Stromal cell of bone marrow (primary cell): ENCODE measurements at regions not wholly inside any gene's neighbourhood (a gene's known extent, or its start where the extent isn't known, plus 50 kb on each side); places are given as distances from the start of the nearest gene placed in this dataset.
A peak's percentile ranks its signal among the peaks of the same experiment; 100 is the strongest.
"Not testable (repeated sequence)": the region's sequence is repeated elsewhere in the genome, so short reads cannot be mapped to it uniquely, and the experiment has no call there.

Experiments
- DNase-seq: peaks from one replicate; pipeline ENCODE4 v3.0.0-alpha.2; 2012; ENCODE audit warnings: low read depth

DNA sequence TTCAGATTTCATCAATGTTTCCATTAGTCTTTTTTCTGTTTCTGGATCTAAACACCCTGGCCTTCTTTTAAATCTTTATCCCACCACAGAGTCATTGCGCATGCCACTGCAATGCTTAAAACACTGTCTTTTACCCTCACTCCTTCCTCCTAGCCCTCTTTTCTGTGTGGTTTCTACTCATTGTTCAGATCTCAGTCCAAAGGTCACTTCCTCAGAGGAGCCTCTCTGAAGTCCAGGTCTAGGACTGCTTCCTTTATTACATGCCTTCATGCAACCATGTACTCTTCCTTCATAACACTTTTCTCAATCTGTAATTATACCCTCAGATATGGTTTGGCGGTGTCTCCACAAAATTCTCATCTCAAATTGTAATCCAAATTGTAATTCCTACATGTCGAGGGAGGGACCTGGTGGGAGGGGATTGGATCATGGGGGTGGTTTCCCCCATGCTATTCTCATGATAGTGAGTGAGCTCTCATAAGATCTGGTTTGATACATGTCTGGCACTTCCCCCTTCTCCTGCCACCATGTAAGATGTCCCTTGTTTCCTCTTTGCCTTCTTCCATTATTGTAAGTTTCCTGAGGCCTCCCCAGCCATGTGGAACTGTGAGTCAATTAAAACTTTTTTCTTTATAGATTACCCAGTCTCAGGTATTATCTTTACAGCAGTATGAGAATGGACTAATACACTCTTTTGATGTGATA is 808.9 kb downstream of the DIAPH3 start:
- DNase-seq = no peak

GRCh38 chr13:59356607-59357006 is 807.1 kb downstream of the DIAPH3 start:
- no peak for DNase-seq

DNA sequence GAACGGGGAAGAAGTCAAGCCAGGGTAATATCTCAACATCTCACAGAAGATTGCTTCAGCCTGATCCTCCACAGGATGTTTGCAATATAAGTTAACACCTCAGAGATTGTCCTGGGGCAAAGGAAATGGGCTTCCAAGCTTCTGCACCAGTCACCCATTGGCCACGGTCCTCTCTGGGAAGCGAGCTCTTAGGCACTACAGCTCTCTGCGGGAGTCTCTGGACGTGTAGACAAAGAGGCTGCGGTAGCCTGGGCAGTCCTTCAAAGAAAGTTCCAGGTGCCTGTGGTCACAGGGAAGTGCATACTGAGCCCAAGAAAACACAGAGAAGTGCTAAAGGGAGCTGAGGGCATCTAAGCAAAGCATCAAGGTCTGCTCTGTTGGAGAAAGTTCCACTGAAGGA is 805.7 kb downstream of the DIAPH3 start:
- no peak for DNase-seq

DNA sequence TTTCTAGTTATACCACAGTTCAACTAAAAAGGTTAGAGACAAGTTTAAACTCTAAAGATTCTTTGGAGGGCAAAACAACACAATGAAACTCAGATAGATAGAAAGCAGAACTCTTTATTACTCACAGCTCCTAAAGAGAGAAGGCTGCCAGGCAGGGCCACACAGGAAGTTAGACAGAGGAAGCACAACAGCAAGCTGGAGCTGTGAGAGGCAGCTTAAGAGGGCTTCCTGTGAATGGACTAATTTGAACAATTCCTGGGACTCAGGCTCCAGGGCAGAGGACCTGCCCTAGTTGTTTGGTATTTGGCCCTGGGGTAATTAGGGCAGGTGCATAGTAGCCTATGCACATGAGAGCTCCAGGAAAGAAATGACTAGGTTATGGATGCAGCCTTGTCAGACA is 803.6 kb downstream of the DIAPH3 start:
- no peak for DNase-seq

- DNase-seq = no peak
Measured at GRCh38 chr13:59360916-59361315, 802.8 kb downstream of the DIAPH3 start.

GRCh38 chr13:59363313-59363712 is 800.4 kb downstream of the DIAPH3 start:
- no peak for DNase-seq

DNA sequence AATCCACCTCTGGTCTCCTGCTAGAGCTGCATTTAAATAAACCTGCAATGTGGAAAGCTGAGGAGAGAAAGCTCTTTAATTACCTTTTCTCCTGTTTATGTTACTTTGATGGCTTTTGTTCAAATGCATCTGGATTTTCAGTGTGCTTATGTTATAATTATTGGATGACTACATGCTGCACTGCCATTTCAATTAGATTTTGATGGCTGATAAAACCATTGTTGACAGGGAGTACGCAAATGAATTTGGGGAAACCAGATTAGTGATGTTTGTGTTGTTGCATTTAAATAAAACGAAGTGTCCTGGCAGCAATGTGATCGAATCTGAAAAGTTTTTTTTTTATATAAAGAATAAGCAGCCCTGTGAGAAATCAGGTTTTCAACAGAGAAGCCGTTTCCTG is 799.8 kb downstream of the DIAPH3 start:
- DNase-seq = no peak

DNA sequence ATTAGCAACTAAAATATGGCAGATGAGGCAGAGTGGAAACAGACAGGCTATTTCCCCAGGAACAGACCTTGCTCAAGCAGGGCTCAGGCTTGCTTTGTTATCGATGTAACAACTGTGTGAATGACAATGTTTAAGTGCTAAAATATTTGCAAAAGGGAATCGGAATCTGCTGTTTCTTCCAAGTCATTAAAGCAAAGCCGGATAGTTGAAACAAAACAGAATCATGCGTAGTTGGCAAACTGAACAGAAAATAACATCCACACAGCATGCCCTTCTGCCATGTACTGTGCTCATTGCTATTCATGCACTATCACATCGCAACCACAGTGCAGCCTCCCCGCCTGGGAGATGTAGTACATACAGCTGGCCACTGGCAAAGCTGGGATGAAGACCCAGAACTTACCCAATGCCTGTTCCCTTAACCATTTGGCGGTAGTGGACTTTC is 799.1 kb downstream of the DIAPH3 start:
- DNase-seq = no peak

- no peak for DNase-seq
Measured at GRCh38 chr13:59367467-59367866, 796.3 kb downstream of the DIAPH3 start.

GRCh38 chr13:59367904-59368303 is 795.8 kb downstream of the DIAPH3 start:
- no peak for DNase-seq

DNA sequence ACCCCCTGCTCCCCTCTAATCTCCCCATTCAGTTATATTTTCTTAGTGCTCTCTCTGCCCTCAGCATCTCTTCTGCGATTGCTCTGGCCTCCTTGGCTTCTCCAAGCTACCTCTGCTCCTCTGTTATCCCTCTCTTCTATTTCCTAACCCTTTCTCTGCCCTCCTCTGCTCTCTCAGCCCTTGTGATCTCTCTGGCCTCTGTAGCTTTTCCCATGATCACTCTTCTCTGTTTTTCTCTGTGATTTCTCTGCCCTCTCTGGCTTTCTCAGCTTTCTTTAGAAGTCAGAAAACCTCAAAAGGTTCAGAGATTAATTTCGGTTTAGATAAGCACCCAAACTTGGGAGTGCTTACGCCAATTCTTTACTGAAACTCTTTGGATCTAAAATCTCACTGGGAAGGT is 795.0 kb downstream of the DIAPH3 start:
- no peak for DNase-seq

DNA sequence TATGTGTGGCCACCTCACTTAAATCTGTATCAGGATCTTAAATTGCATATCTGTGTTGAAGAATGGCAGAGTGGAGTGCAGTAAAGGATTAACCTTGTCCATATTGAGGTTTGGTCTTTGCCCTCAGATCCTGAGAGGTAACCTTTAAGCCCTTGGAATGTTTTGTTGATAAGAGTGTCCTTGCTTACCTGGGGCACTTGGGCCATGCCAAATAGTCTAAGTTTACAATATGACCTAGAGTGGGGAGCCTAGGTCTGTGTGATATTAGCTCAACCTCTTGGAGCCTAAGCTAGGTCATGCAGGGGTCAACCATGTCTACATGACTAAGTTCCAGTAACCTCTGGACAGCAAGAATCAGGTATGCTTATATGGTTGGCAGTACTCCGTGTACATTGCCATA is 792.5 kb downstream of the DIAPH3 start:
- no peak for DNase-seq

DNA sequence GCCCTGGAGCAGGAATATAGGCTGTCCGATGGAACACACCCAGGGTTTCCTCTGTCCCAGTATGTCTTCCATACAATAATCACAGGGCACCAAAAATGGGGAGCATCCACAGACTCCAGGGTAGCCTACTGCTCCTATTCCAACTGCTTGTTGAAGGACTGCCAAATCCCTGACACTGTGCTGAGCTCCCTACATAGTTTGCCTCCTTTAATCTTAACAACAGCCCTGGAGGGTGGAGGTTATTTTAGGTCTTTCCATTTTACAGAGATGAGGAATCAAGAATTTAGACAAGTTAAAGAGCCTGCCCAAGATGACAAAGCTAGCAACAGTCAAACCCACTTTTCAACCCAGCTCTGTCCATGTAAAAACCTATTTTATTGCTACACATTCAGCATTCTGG is 790.4 kb downstream of the DIAPH3 start:
- no peak for DNase-seq

DNA sequence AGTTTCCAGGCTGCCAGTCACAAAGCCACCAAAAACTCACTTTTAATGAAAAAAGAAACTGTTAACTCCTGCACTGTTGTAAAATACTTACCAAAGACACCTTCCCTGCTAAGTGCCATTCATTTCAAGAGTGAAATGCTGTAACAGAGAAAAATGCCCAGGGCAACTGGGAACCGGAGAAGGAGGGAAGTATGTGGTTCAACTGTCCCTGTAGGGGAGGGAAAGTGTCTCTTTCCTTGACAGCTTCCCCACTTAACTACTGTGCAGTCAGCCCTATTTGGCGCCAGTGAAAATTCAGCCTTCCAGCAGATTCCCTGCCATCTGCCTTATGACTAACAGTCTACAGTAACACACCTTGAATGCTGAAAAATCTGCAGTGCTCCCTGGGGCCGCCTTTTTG is 789.0 kb downstream of the DIAPH3 start:
- DNase-seq = no peak

DNA sequence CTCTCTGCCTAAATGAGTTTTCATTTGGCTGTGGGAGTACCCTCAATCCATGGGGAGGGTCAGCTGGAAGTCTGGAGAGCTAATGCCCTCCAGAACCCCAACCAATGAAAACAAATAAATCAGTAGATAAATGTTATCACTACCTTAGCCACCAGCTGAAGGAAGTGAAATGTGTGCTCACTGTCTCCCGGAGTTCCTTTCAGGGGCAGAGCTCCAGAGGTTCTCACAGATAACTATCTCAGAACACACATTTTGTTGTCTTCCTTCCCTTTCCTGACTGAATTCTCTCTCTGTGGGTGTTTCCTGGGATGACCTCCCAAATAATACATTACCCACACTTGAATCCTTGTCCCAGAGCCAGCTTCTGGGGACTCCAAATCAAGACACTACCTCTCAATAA is 779.6 kb downstream of the DIAPH3 start:
- DNase-seq = no peak

GRCh38 chr13:59391696-59392095 is 772.0 kb downstream of the DIAPH3 start:
- DNase-seq = peak; percentile 51

DNA sequence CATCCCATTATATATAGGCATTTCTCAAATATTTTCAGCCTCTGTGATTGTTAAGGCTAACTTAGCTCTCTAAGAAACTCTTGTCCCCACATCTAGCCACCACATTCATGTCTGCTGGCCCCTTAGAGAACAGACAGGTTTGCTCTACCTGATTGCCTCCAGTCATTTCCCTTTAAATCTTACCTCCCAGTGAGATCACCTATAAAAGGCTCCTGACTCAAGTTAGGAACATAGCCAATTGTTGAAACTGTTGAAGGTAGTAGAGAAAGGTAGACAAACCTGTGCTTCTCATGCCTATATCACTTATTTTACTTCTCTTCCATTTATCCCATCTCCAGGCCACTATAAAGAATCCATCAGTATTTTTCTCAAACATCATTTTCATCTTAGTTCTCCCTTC is 771.4 kb downstream of the DIAPH3 start:
- DNase-seq = no peak

DNA sequence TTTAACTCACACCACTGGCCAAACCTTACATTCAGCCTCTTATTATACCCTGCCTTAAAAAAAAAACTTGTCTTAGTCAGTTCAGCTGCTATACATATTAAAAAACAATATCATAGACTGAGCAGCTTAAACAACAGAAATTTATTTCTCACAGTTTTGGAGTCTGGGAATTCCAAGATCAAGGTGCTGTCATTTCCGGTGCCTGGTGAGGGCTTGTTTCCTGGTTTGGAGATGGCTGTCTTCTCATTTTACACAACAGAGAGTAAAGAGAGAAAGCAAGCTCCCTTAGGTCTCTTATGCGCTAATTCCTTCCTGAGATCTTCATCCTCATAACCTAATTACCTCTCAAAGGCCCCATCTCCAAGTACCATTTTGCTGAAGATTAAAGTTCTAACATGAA is 769.2 kb downstream of the DIAPH3 start:
- no peak for DNase-seq

GRCh38 chr13:59398127-59398526 is 765.6 kb downstream of the DIAPH3 start:
- DNase-seq = no peak

- no peak for DNase-seq
Measured at GRCh38 chr13:59398661-59399060, 765.1 kb downstream of the DIAPH3 start.

DNA sequence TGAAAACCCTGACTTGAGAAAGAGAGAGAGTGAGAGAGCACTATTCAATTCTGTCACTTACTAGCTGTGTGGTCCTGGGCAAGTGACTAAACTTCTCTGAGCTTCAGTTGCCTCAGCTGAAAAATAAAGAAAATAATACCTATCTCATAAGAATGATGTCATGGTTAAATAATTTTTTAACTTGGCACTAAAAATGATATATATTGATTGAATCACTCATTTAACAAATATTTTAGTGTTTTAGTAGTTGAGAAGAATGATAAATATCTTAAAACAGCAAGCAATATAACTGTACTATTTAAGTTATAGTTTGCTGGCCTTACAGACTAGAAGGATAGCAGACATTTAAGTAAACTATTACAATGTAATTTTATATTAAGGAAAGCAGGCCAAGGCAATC is 764.2 kb downstream of the DIAPH3 start:
- no peak for DNase-seq

- no peak for DNase-seq
Measured at GRCh38 chr13:59404331-59404730, 759.4 kb downstream of the DIAPH3 start.

- DNase-seq = not testable (repeated sequence)
Measured at GRCh38 chr13:59407251-59407650, 756.5 kb downstream of the DIAPH3 start.

DNA sequence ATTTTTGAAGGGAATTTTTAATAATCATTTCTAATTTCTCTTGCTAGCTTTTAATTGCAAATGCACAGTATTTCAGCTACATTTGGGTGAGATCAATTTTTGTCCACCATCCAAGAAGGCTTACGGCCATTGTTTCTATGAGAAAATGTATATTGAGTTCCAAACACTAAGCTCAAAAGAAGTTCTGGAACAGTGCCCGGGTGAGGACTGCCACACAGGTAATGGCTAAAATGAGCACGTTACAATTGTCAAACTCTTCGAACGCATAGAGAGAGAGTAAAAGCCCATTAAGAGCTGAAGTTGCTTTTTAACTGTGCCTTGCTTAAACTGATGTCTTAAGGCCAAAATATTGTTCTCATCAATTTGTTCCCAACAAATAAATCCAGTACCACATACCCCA is 755.0 kb downstream of the DIAPH3 start:
- no peak for DNase-seq

GRCh38 chr13:59409211-59409610 is 754.5 kb downstream of the DIAPH3 start:
- DNase-seq = no peak
